GM12878 (cell line): ENCODE measurements at regions not wholly inside any gene's neighbourhood (a gene's known extent, or its start where the extent isn't known, plus 50 kb on each side); places are given as distances from the start of the nearest gene placed in this dataset.

Experiments used
- CEBPB ChIP-seq, 2 experiments: fragments of 150-350 bp in 1 of 2; IDR thresholded peaks; 2 replicates each; pipeline ENCODE4 v1.6.1; 2012 to 2014; ENCODE audit warnings: low read depth in 2 of 2, low read length in 2 of 2, borderline replicate concordance in 1 of 2, inconsistent platforms in 1 of 2
- CHD1 ChIP-seq: IDR thresholded peaks from 2 replicates; pipeline ENCODE4 v1.6.1; 2012; ENCODE audit warnings: low read depth, low read length, improper control_type of control experiment
- CHD4 ChIP-seq: fragments of 200-600 bp; sonication (generic); IDR thresholded peaks from 2 replicates; pipeline ENCODE4 v1.6.1; 2016; ENCODE audit warnings: mild to moderate bottlenecking
- PKNOX1 ChIP-seq: fragments of 450-650 bp; IDR thresholded peaks from 2 replicates; pipeline ENCODE4 v1.6.1; 2016; ENCODE audit warnings: mild to moderate bottlenecking
- POLR2A ChIP-seq: IDR thresholded peaks from 2 replicates; pipeline ENCODE4 v1.6.1; 2011; ENCODE audit warnings: low read depth, mild to moderate bottlenecking, low read length
- SP1 ChIP-seq: IDR thresholded peaks from one replicate; pipeline ENCODE4 v1.6.1; 2011; ENCODE audit warnings: low read depth, low read length
- ZBTB40 ChIP-seq: fragments of 450-650 bp; IDR thresholded peaks from 2 replicates; pipeline ENCODE4 v1.6.1; 2016; ENCODE audit warnings: mild to moderate bottlenecking, moderate library complexity, borderline replicate concordance
- ZNF274 ChIP-seq: IDR thresholded peaks from one replicate; pipeline ENCODE4 v1.8.0; 2011; ENCODE audit not compliant: insufficient read length, insufficient read depth
- TF ChIP-seq, protein P1 (sequence below), 3 experiments: IDR thresholded peaks in 2 of 3; conservative IDR thresholded peaks in 1 of 3; 2 replicates each; pipeline ENCODE4 v1.5.1; 2011; ENCODE audit warnings: low read depth in 3 of 3, low read length in 3 of 3, mild to moderate bottlenecking in 3 of 3, control low read depth in 2 of 3, moderate library complexity in 2 of 3, inconsistent platforms in 1 of 3, mixed read lengths in 1 of 3; ENCODE audit not compliant: control insufficient read depth in 2 of 3, insufficient read depth in 1 of 3; ENCODE audit errors: extremely low read depth in 1 of 3
- TF ChIP-seq, protein P2 (sequence below): fragments of 450-650 bp; IDR thresholded peaks from 2 replicates; pipeline ENCODE4 v1.6.1; 2017; ENCODE audit warnings: mild to moderate bottlenecking, moderate library complexity

- TF ChIP-seq, protein P1, sequence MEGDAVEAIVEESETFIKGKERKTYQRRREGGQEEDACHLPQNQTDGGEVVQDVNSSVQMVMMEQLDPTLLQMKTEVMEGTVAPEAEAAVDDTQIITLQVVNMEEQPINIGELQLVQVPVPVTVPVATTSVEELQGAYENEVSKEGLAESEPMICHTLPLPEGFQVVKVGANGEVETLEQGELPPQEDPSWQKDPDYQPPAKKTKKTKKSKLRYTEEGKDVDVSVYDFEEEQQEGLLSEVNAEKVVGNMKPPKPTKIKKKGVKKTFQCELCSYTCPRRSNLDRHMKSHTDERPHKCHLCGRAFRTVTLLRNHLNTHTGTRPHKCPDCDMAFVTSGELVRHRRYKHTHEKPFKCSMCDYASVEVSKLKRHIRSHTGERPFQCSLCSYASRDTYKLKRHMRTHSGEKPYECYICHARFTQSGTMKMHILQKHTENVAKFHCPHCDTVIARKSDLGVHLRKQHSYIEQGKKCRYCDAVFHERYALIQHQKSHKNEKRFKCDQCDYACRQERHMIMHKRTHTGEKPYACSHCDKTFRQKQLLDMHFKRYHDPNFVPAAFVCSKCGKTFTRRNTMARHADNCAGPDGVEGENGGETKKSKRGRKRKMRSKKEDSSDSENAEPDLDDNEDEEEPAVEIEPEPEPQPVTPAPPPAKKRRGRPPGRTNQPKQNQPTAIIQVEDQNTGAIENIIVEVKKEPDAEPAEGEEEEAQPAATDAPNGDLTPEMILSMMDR (IDR thresholded peaks at IDR 0.05 in 2 of 3, conservative IDR thresholded peaks at IDR 0.05 in 1 of 3; ENCODE audit: control insufficient read depth in 2 of 3, extremely low read depth in 1 of 3, insufficient read depth in 1 of 3, low read depth in 3 of 3, low read length in 3 of 3), result no peak
- TF ChIP-seq CEBPB (IDR thresholded peaks at IDR 0.05; ENCODE audit: borderline replicate concordance in 1 of 2, low read depth in 2 of 2, low read length in 2 of 2) (no peak), PKNOX1 (no peak), ZNF274 (no peak), ZBTB40 (no peak), CHD4 (no peak), CHD1 (no peak), POLR2A (no peak), SP1 (no peak)
- TF ChIP-seq, protein P2, sequence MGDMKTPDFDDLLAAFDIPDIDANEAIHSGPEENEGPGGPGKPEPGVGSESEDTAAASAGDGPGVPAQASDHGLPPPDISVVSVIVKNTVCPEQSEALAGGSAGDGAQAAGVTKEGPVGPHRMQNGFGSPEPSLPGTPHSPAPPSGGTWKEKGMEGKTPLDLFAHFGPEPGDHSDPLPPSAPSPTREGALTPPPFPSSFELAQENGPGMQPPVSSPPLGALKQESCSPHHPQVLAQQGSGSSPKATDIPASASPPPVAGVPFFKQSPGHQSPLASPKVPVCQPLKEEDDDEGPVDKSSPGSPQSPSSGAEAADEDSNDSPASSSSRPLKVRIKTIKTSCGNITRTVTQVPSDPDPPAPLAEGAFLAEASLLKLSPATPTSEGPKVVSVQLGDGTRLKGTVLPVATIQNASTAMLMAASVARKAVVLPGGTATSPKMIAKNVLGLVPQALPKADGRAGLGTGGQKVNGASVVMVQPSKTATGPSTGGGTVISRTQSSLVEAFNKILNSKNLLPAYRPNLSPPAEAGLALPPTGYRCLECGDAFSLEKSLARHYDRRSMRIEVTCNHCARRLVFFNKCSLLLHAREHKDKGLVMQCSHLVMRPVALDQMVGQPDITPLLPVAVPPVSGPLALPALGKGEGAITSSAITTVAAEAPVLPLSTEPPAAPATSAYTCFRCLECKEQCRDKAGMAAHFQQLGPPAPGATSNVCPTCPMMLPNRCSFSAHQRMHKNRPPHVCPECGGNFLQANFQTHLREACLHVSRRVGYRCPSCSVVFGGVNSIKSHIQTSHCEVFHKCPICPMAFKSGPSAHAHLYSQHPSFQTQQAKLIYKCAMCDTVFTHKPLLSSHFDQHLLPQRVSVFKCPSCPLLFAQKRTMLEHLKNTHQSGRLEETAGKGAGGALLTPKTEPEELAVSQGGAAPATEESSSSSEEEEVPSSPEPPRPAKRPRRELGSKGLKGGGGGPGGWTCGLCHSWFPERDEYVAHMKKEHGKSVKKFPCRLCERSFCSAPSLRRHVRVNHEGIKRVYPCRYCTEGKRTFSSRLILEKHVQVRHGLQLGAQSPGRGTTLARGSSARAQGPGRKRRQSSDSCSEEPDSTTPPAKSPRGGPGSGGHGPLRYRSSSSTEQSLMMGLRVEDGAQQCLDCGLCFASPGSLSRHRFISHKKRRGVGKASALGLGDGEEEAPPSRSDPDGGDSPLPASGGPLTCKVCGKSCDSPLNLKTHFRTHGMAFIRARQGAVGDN, result no peak
Measured at GRCh38 chr4:14596437-14596836, 405.8 kb upstream of the CPEB2 start.
